ENCODE measurements at regions not wholly inside any gene's neighbourhood (a gene's known extent, or its start where the extent isn't known, plus 50 kb on each side); places are given as distances from the start of the nearest gene placed in this dataset.

DNA sequence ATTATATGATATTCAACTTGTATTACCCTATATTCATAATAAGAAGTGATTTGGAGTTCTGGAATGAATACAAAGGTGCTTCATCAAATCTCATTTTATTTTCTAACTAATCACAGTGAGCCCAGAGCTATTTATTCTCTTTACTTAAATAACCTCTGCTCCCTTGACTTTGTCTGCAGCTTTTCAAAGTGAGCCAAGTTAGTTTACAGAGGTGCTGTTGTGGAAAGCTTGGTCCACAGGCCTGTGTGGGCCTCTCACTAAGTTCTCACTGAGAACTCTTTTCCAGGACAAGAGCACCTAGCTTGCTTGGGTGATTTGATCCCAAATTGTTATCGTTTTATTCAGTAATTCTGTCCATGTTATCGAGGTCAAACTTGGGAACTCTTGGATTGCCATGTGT lies 319.3 kb downstream of the RFC3 start:
- Histone ChIP-seq H3K27me3 (ENCODE audit: control insufficient read depth in 2 of 2, insufficient read depth in 2 of 2, low read length in 2 of 2) (no peaks in the 10 kb centered on the region), H3K4me3 (replicated peaks in 1 of 3; ENCODE audit: insufficient read depth in 1 of 3, low read depth in 1 of 3, low read length in 3 of 3) (no peak overlapping the region), H3K9me1 (replicated peaks; ENCODE audit: control insufficient read depth, extremely low read depth, insufficient read depth, low read length) (no peaks in the 10 kb centered on the region), H3K9me3 (replicated peaks; ENCODE audit: control insufficient read depth, insufficient read depth, low read length) (no peaks in the 10 kb centered on the region), H4K20me1 (replicated peaks; ENCODE audit: control insufficient read depth, extremely low read depth, insufficient read depth, low read length) (no peaks in the 10 kb centered on the region), H2AFZ (ENCODE audit: low read depth, low read length) (no peak overlapping the region), H3K4me1 (ENCODE audit: control insufficient read depth, extremely low read depth, insufficient read depth, low read length) (no peaks in the 10 kb centered on the region), H3K79me2 (ENCODE audit: control insufficient read depth, insufficient read depth, low read length) (no peaks in the 10 kb centered on the region), H3K4me2 (ENCODE audit: insufficient read depth, low read length) (no peak overlapping the region), H3K27ac (ENCODE audit: insufficient read depth, low read depth, low read length) (no peak overlapping the region), H3K9ac (replicated peaks; ENCODE audit: extremely low read depth, insufficient read depth, low read length) (no peak overlapping the region), H3K36me3 (ENCODE audit: control insufficient read depth in 2 of 2, extremely low read depth in 1 of 2, insufficient read depth in 2 of 2, low read length in 2 of 2) (no peaks in the 10 kb centered on the region)
- dilution Hi-C loops (cut with MboI; ENCODE audit: extremely low pct_ligation_motif_present, low sequenced_read_pairs) (no loop called here), intact Hi-C loops (cut with micrococcal nuclease) (no loop called here)
- DNase-seq (ENCODE audit: low read depth, low spot score), result no peak
- POLR2A ChIA-PET, result no interaction called here
- FAIRE-seq, result no peak
- no TSS peak for BruUV-seq (replicated peaks)
- TF ChIP-seq, protein P1, sequence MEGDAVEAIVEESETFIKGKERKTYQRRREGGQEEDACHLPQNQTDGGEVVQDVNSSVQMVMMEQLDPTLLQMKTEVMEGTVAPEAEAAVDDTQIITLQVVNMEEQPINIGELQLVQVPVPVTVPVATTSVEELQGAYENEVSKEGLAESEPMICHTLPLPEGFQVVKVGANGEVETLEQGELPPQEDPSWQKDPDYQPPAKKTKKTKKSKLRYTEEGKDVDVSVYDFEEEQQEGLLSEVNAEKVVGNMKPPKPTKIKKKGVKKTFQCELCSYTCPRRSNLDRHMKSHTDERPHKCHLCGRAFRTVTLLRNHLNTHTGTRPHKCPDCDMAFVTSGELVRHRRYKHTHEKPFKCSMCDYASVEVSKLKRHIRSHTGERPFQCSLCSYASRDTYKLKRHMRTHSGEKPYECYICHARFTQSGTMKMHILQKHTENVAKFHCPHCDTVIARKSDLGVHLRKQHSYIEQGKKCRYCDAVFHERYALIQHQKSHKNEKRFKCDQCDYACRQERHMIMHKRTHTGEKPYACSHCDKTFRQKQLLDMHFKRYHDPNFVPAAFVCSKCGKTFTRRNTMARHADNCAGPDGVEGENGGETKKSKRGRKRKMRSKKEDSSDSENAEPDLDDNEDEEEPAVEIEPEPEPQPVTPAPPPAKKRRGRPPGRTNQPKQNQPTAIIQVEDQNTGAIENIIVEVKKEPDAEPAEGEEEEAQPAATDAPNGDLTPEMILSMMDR (IDR thresholded peaks at IDR 0.05; ENCODE audit: extremely low read depth in 1 of 2, insufficient read depth in 1 of 2, low read depth in 1 of 2, low read length in 2 of 2), result no peak
- TF ChIP-seq MYC (IDR thresholded peaks at IDR 0.05; ENCODE audit: low read depth, low read length), result no peak
- TF ChIP-seq GATA2 (IDR thresholded peaks at IDR 0.05; ENCODE audit: insufficient read depth, insufficient read length, low read depth, low read length), result no peak
- no peak for TF ChIP-seq POLR2AphosphoS5 (IDR thresholded peaks at IDR 0.05; ENCODE audit: insufficient read depth, low read depth, low read length)
- TF ChIP-seq, protein P2, sequence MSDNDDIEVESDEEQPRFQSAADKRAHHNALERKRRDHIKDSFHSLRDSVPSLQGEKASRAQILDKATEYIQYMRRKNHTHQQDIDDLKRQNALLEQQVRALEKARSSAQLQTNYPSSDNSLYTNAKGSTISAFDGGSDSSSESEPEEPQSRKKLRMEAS (IDR thresholded peaks at IDR 0.05; ENCODE audit: insufficient read depth, insufficient read length), result no peak
- TF ChIP-seq FOS (IDR thresholded peaks at IDR 0.05; ENCODE audit: borderline replicate concordance, insufficient read depth, low read length), result no peak
- no peak for TF ChIP-seq EZH2 (IDR thresholded peaks at IDR 0.05; ENCODE audit: borderline replicate concordance, low read depth, low read length, severe bottlenecking)
- no peak for TF ChIP-seq JUN (IDR thresholded peaks at IDR 0.05; ENCODE audit: borderline replicate concordance, insufficient read depth, insufficient read length, low read depth)
- TF ChIP-seq POLR2A (IDR thresholded peaks at IDR 0.05; ENCODE audit: low read depth, low read length), result no peak
- CTCF ChIA-PET, result interaction anchor here (1.1 kb wide), 1 partner anchor 17 kb away, joined by 4 read pairs; no protein-coding TSS in a partner anchor
